H9 (cell line): ENCODE measurements at regions not wholly inside any gene's neighbourhood (a gene's known extent, or its start where the extent isn't known, plus 50 kb on each side); places are given as distances from the start of the nearest gene placed in this dataset.

Source experiments
- DNase-seq: peaks from one replicate; pipeline ENCODE4 v3.0.0-alpha.2; 2017
- H2AFZ ChIP-seq: one replicate; pipeline ENCODE4 v1.6.1; 2013; ENCODE audit warnings: mild to moderate bottlenecking, low read length, control low read depth, moderate library complexity
- H2AK5ac ChIP-seq: 2 replicates; pipeline ENCODE4 v1.6.1; 2013; ENCODE audit warnings: low read length, control low read depth, mixed read lengths; ENCODE audit not compliant: insufficient read length
- H2BK120ac ChIP-seq: one replicate; pipeline ENCODE4 v1.6.1; 2013; ENCODE audit warnings: low read depth, mild to moderate bottlenecking, low read length, control low read depth, inconsistent platforms; ENCODE audit not compliant: poor library complexity, severe bottlenecking
- H2BK12ac ChIP-seq: 2 replicates; pipeline ENCODE4 v1.6.1; 2013; ENCODE audit warnings: low read length, control low read depth, mixed read lengths, low read depth; ENCODE audit not compliant: insufficient read length
- H2BK15ac ChIP-seq: 2 replicates; pipeline ENCODE4 v1.6.1; 2013; ENCODE audit warnings: low read depth, low read length, control low read depth
- H2BK20ac ChIP-seq: one replicate; pipeline ENCODE4 v1.6.1; 2013; ENCODE audit warnings: low read depth, mild to moderate bottlenecking, low read length, control low read depth, inconsistent platforms; ENCODE audit not compliant: poor library complexity, severe bottlenecking
- H2BK5ac ChIP-seq: 2 replicates; pipeline ENCODE4 v1.6.1; 2013; ENCODE audit warnings: low read length, control low read depth, mixed read lengths; ENCODE audit not compliant: insufficient read length
- H3K14ac ChIP-seq: 2 replicates; pipeline ENCODE4 v1.6.1; 2013; ENCODE audit warnings: low read length, control low read depth; ENCODE audit not compliant: insufficient read depth
- H3K18ac ChIP-seq: 2 replicates; pipeline ENCODE4 v1.6.1; 2013; ENCODE audit warnings: low read depth, mild to moderate bottlenecking, mixed read lengths, low read length, control low read depth; ENCODE audit not compliant: insufficient read length
- H3K23ac ChIP-seq: 2 replicates; pipeline ENCODE4 v1.6.1; 2013; ENCODE audit warnings: low read length, control low read depth, mixed read lengths, low read depth; ENCODE audit not compliant: insufficient read length
- H3K23me2 ChIP-seq: 2 replicates; pipeline ENCODE4 v1.6.1; 2013; ENCODE audit warnings: low read depth, mild to moderate bottlenecking, mixed read lengths, low read length, control low read depth; ENCODE audit not compliant: insufficient read length, poor library complexity, severe bottlenecking
- H3K27ac ChIP-seq: 2 replicates; pipeline ENCODE4 v1.5.1; 2013; ENCODE audit warnings: low read length, control low read depth, mixed read lengths, low read depth; ENCODE audit not compliant: insufficient read length
- H3K27me3 ChIP-seq: 2 replicates; pipeline ENCODE4 v1.6.1; 2013; ENCODE audit warnings: low read length, control low read depth, inconsistent platforms; ENCODE audit not compliant: insufficient read depth
- H3K4ac ChIP-seq: 2 replicates; pipeline ENCODE4 v1.6.1; 2013; ENCODE audit warnings: low read depth, mild to moderate bottlenecking, control low read depth, inconsistent platforms, low read length, moderate library complexity
- H3K4me1 ChIP-seq: 2 replicates; pipeline ENCODE4 v1.6.1; 2013; ENCODE audit warnings: low read length, control low read depth, inconsistent platforms; ENCODE audit not compliant: insufficient read depth
- H3K4me2 ChIP-seq: 2 replicates; pipeline ENCODE4 v1.6.1; 2013; ENCODE audit warnings: low read length, control low read depth, mixed read lengths; ENCODE audit not compliant: insufficient read length, insufficient read depth
- H3K56ac ChIP-seq: 2 replicates; pipeline ENCODE4 v1.6.1; 2013; ENCODE audit warnings: low read depth, mild to moderate bottlenecking, mixed read lengths, low read length, control low read depth; ENCODE audit not compliant: insufficient read length
- H3K79me1 ChIP-seq: 2 replicates; pipeline ENCODE4 v1.6.1; 2013; ENCODE audit warnings: low read depth, mild to moderate bottlenecking, moderate library complexity, low read length, control low read depth, inconsistent platforms; ENCODE audit not compliant: insufficient read depth, poor library complexity, severe bottlenecking
- H3K79me2 ChIP-seq: 2 replicates; pipeline ENCODE4 v1.6.1; 2013; ENCODE audit warnings: low read length, control low read depth, inconsistent platforms; ENCODE audit not compliant: insufficient read depth
- H3K9ac ChIP-seq: 2 replicates; pipeline ENCODE4 v1.6.1; 2013; ENCODE audit warnings: low read length, control low read depth, mixed read lengths; ENCODE audit not compliant: insufficient read length; ENCODE audit errors: extremely low read depth
- H3K9me3 ChIP-seq: one replicate; pipeline ENCODE4 v1.6.1; 2013; ENCODE audit warnings: low read depth, low read length, inconsistent platforms; ENCODE audit not compliant: control insufficient read depth
- H3T11ph ChIP-seq: one replicate; pipeline ENCODE4 v1.6.1; 2013; ENCODE audit warnings: mild to moderate bottlenecking, low read length, control low read depth, inconsistent platforms
- H4K20me1 ChIP-seq: one replicate; pipeline ENCODE4 v1.6.1; 2013; ENCODE audit not compliant: control insufficient read depth, insufficient read length, insufficient read depth
- H4K5ac ChIP-seq: 2 replicates; pipeline ENCODE4 v1.6.1; 2013; ENCODE audit warnings: low read depth, mild to moderate bottlenecking, mixed read lengths, low read length, control low read depth; ENCODE audit not compliant: insufficient read length
- H4K8ac ChIP-seq: replicated peaks from 2 replicates; pipeline ENCODE4 v1.6.1; 2013; ENCODE audit warnings: low read length, control low read depth, mixed read lengths, low read depth; ENCODE audit not compliant: insufficient read length
- H4K91ac ChIP-seq: 2 replicates; pipeline ENCODE4 v1.6.1; 2013; ENCODE audit warnings: low read depth, mild to moderate bottlenecking, moderate library complexity, mixed read lengths, low read length, control low read depth; ENCODE audit not compliant: insufficient read length
- H3K27ac Mint-ChIP-seq, 3 experiments: 2 replicates in 2 of 3; 3 replicates in 1 of 3; pipeline ENCODE4 v1.8.0; 2020 to 2021; ENCODE audit warnings: mixed read lengths in 3 of 3, mild to moderate bottlenecking in 1 of 3, moderate library complexity in 1 of 3
- H3K27me3 Mint-ChIP-seq: 2 replicates; pipeline ENCODE4 v1.8.0; 2021; ENCODE audit warnings: low read depth, mild to moderate bottlenecking, moderate library complexity, mixed read lengths
- H3K36me3 Mint-ChIP-seq, 3 experiments: 2 replicates in 2 of 3; 3 replicates in 1 of 3; pipeline ENCODE4 v1.8.0; 2020 to 2021; ENCODE audit warnings: low read depth in 3 of 3, mixed read lengths in 3 of 3; ENCODE audit not compliant: insufficient read depth in 1 of 3
- H3K4me1 Mint-ChIP-seq, 2 experiments: 2 replicates each; pipeline ENCODE4 v1.8.0; 2020; ENCODE audit warnings: mixed read lengths in 2 of 2
- H3K4me3 Mint-ChIP-seq, 2 experiments: 2 replicates in 1 of 2; 3 replicates in 1 of 2; pipeline ENCODE4 v1.8.0; 2020 to 2021; ENCODE audit warnings: mild to moderate bottlenecking in 2 of 2, mixed read lengths in 2 of 2, moderate library complexity in 1 of 2
- H3K9me3 Mint-ChIP-seq, 2 experiments: 2 replicates in 1 of 2; 3 replicates in 1 of 2; pipeline ENCODE4 v1.8.0; 2020; ENCODE audit warnings: mild to moderate bottlenecking in 2 of 2, mixed read lengths in 2 of 2, moderate library complexity in 1 of 2
- CTCF ChIP-seq: fragments of 200-600 bp; sonication (generic); conservative IDR thresholded peaks from 3 replicates; pipeline ENCODE4 v1.8.0; 2021; ENCODE audit warnings: antibody characterized with exemption, mild to moderate bottlenecking
- WGBS: extraction: QIAGEN DNeasy Blood & Tissue Kit; methylation state at CpG from one replicate; pipeline ENCODE4 v1.1.7; 2013; ENCODE audit warnings: missing lambda C conversion rate, low lambda C conversion rate, mixed read lengths; ENCODE audit not compliant: insufficient read length; ENCODE audit errors: extremely low coverage; 5-methylcytosine and 5-hydroxymethylcytosine counted together

DNA sequence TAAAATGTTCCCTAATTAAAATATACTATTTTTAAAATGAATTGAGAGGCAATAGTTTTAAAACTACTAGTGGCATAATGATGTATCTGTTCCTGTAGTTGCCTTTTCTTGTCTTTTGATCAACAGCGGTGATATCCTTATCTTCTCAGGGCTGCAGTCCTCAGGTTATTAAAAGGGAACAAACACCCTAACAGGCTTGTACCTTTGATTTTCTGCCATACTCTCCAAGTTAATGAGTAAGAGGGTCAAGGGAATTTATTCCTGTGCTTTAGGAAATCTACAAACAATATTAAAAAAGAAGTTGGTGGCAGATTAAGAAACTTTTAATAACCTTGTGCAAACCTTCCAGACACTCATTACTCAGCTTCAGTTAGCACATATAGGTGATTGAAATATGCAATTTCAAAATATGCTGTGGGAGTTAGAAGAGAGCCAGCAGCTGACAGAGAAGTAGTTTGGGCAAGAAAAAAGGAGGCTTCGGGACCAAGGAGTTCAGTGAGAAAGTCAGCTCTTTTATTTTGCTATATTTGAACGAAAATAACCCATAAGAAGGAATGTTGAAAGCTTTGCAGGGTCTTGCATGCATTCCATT is 81.0 kb upstream of the TLE4 start:
- Histone ChIP-seq H4K20me1 (no peaks in the 10 kb centered on the region), H3K27ac (no peak overlapping the region), H3K79me1 (no peaks in the 10 kb centered on the region), H3K27me3 (no peaks in the 10 kb centered on the region), H3K18ac (no peak overlapping the region), H2BK5ac (no peak overlapping the region), H3K14ac (no peak overlapping the region), H3K4me1 (no peaks in the 10 kb centered on the region), H2BK15ac (no peak overlapping the region), H3K4me2 (no peak overlapping the region), H4K91ac (no peak overlapping the region), H2AK5ac (no peak overlapping the region), H2BK120ac (no peak overlapping the region), H2BK20ac (no peak overlapping the region), H2BK12ac (no peak overlapping the region), H3K23me2 (no peaks in the 10 kb centered on the region), H2AFZ (no peak overlapping the region), H3K4ac (no peak overlapping the region), H3K79me2 (no peaks in the 10 kb centered on the region), H4K5ac (no peak overlapping the region), H4K8ac (no peak overlapping the region), H3K23ac (no peak overlapping the region), H3K9me3 (no peaks in the 10 kb centered on the region), H3T11ph (no peak overlapping the region), H3K9ac (no peak overlapping the region), H3K56ac (no peak overlapping the region)
- no CpG with 5 or more reads among the region's 3 CpGs for WGBS
- DNase-seq = no peak
- H3K4me3 Mint-ChIP-seq = no peak overlapping the region
- H3K27me3 Mint-ChIP-seq = no peaks in the 10 kb centered on the region
- H3K4me1 Mint-ChIP-seq = peaks cover 3 to 5% of the 10 kb centered on the region in 2 experiments; a peak in 1 of 4 replicates
- H3K27ac Mint-ChIP-seq = no peak overlapping the region
- no peaks in the 10 kb centered on the region for H3K36me3 Mint-ChIP-seq
- TF ChIP-seq CTCF = no peak
- no peaks in the 10 kb centered on the region; a peak in 1 of 5 replicates for H3K9me3 Mint-ChIP-seq
